ENCODE measurements at regions not wholly inside any gene's neighbourhood (a gene's known extent, or its start where the extent isn't known, plus 50 kb on each side); places are given as distances from the start of the nearest gene placed in this dataset.

- H3K27ac Mint-ChIP-seq: no peak overlapping the region
- no peaks in the 10 kb centered on the region for H3K36me3 Mint-ChIP-seq (ENCODE audit: low read depth)
- DNase-seq: no peak
Observed at GRCh38 chr17:74063439-74063838, 140.0 kb upstream of the RPL38 start.

GRCh38 chr17:74070374-74070773 lies 133.1 kb upstream of the RPL38 start:
- Mint-ChIP-seq H3K4me3 (no peak overlapping the region), H3K27me3 (peaks cover 3% of the 10 kb centered on the region), H3K9me3 (no peaks in the 10 kb centered on the region), H3K27ac (no peak overlapping the region), H3K4me1 (ENCODE audit: low read depth) (no peaks in the 10 kb centered on the region), H3K36me3 (ENCODE audit: low read depth) (no peaks in the 10 kb centered on the region)
- ATAC-seq (no peak), DNase-seq (no peak)
- intact Hi-C loops (cut with micrococcal nuclease): no loop called here
- ChIA-PET CTCF (no interaction called here), POLR2A (interaction anchor here (0.6 kb wide), 1 partner anchor 792 kb away, joined by 3 read pairs; no protein-coding TSS in a partner anchor)
- TF ChIP-seq, protein P1, sequence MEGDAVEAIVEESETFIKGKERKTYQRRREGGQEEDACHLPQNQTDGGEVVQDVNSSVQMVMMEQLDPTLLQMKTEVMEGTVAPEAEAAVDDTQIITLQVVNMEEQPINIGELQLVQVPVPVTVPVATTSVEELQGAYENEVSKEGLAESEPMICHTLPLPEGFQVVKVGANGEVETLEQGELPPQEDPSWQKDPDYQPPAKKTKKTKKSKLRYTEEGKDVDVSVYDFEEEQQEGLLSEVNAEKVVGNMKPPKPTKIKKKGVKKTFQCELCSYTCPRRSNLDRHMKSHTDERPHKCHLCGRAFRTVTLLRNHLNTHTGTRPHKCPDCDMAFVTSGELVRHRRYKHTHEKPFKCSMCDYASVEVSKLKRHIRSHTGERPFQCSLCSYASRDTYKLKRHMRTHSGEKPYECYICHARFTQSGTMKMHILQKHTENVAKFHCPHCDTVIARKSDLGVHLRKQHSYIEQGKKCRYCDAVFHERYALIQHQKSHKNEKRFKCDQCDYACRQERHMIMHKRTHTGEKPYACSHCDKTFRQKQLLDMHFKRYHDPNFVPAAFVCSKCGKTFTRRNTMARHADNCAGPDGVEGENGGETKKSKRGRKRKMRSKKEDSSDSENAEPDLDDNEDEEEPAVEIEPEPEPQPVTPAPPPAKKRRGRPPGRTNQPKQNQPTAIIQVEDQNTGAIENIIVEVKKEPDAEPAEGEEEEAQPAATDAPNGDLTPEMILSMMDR (IDR thresholded peaks at IDR 0.05): no peak

More at GRCh38 chr17:74063439-74063838, 140.0 kb upstream of the RPL38 start:
- TF ChIP-seq, protein P1 (IDR thresholded peaks at IDR 0.05): no peak
- Mint-ChIP-seq H3K4me3 (no peak overlapping the region), H3K9me3 (no peaks in the 10 kb centered on the region), H3K27me3 (peaks cover 12% of the 10 kb centered on the region), H3K4me1 (ENCODE audit: low read depth) (no peaks in the 10 kb centered on the region)
- ChIA-PET CTCF (no interaction called here), POLR2A (no interaction called here)
- no peak for ATAC-seq
- intact Hi-C loops (cut with micrococcal nuclease): no loop called here

- ChIA-PET CTCF (no interaction called here), POLR2A (interaction anchor here (0.6 kb wide), 1 partner anchor 793 kb away, joined by 3 read pairs; no protein-coding TSS in a partner anchor)
- Mint-ChIP-seq H3K4me3 (no peak overlapping the region), H3K4me1 (ENCODE audit: low read depth) (no peaks in the 10 kb centered on the region), H3K36me3 (ENCODE audit: low read depth) (no peaks in the 10 kb centered on the region), H3K27me3 (peaks cover 3% of the 10 kb centered on the region), H3K9me3 (no peaks in the 10 kb centered on the region), H3K27ac (no peak overlapping the region)
- intact Hi-C loops (cut with micrococcal nuclease): no loop called here
- ATAC-seq (no peak), DNase-seq (no peak)
- TF ChIP-seq, protein P1 (IDR thresholded peaks at IDR 0.05): no peak
Observed at GRCh38 chr17:74070998-74071679, 132.3 kb upstream of the RPL38 start.

- no peaks in the 10 kb centered on the region for H3K9me3 Mint-ChIP-seq
- H3K27me3 Mint-ChIP-seq: no peaks in the 10 kb centered on the region
- H3K27ac Mint-ChIP-seq: no peak overlapping the region
- TF ChIP-seq, protein P1 (IDR thresholded peaks at IDR 0.05): no peak
- H3K4me3 Mint-ChIP-seq: no peak overlapping the region
- no peaks in the 10 kb centered on the region for H3K36me3 Mint-ChIP-seq (ENCODE audit: low read depth)
- intact Hi-C loops (cut with micrococcal nuclease): no loop called here
- POLR2A ChIA-PET: no interaction called here
- CTCF ChIA-PET: no interaction called here
- DNase-seq (no peak), ATAC-seq (no peak)
- H3K4me1 Mint-ChIP-seq (ENCODE audit: low read depth): no peaks in the 10 kb centered on the region
Observed at GRCh38 chr17:74072340-74072739, 131.1 kb upstream of the RPL38 start.

DNA sequence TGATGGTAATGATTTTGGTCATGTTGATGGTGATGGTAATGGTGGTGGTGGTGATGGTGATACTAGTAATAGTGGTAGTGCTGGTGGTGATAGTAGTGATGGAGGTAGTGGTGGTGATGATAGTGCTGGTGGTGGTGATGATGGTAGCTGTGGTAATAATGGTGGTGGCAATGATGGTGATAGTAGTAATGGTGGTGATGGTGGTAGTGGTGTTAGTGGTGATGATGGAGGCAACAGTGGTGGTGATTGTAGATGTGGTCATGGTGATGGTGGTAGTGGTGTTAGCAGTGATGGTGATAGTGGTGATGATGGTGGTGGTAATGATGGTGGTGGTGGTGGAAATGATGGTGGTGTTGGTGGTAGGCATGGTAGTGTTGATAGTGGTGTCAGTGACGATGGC lies 127.0 kb upstream of the RPL38 start:
- POLR2A ChIA-PET: interaction anchor here (0.6 kb wide), 1 partner anchor 303 kb away, joined by 3 read pairs; no protein-coding TSS in a partner anchor
- Mint-ChIP-seq H3K27me3 (no peaks in the 10 kb centered on the region), H3K4me3 (no peak overlapping the region), H3K36me3 (ENCODE audit: low read depth) (no peaks in the 10 kb centered on the region), H3K27ac (no peak overlapping the region), H3K4me1 (ENCODE audit: low read depth) (no peaks in the 10 kb centered on the region), H3K9me3 (no peaks in the 10 kb centered on the region)
- DNase-seq (no peak), ATAC-seq (no peak)
- TF ChIP-seq, protein P1 (IDR thresholded peaks at IDR 0.05): no peak
- CTCF ChIA-PET: no interaction called here
- intact Hi-C loops (cut with micrococcal nuclease): no loop called here

Measured in activated CD8-positive, alpha-beta T cell treated with anti-CD3 and anti-CD28 coated beads for 36 hours (primary cell).